Nephron (organoid): ENCODE measurements at regions not wholly inside any gene's neighbourhood (a gene's known extent, or its start where the extent isn't known, plus 50 kb on each side); places are given as distances from the start of the nearest gene placed in this dataset.
"Not testable (repeated sequence)": the region's sequence is repeated elsewhere in the genome, so short reads cannot be mapped to it uniquely, and the experiment has no call there.

Experiments used
- H3K27ac Mint-ChIP-seq, 3 experiments: 2 replicates each; pipeline ENCODE4 v1.8.0; 2020; ENCODE audit warnings: mixed read lengths in 3 of 3, mild to moderate bottlenecking in 2 of 3, moderate library complexity in 1 of 3
- H3K27me3 Mint-ChIP-seq: 2 replicates; pipeline ENCODE4 v1.8.0; 2021; ENCODE audit warnings: low read depth, mild to moderate bottlenecking, moderate library complexity, mixed read lengths
- H3K36me3 Mint-ChIP-seq: 2 replicates; pipeline ENCODE4 v1.8.0; 2020; ENCODE audit warnings: low read depth, mixed read lengths
- H3K4me1 Mint-ChIP-seq: 2 replicates; pipeline ENCODE4 v1.8.0; 2020; ENCODE audit warnings: mixed read lengths
- H3K4me3 Mint-ChIP-seq, 3 experiments: 2 replicates each; pipeline ENCODE4 v1.8.0; 2020; ENCODE audit warnings: mild to moderate bottlenecking in 3 of 3, mixed read lengths in 3 of 3, moderate library complexity in 2 of 3
- H3K9me3 Mint-ChIP-seq: 2 replicates; pipeline ENCODE4 v1.8.0; 2020; ENCODE audit warnings: mixed read lengths
- TF ChIP-seq, protein P1 (sequence below), 3 experiments: fragments of 200-600 bp; sonication (generic); IDR thresholded peaks; one replicate each; pipeline ENCODE4 v1.5.0; 2021; ENCODE audit warnings: antibody characterized with exemption in 3 of 3; ENCODE audit not compliant: unreplicated experiment in 3 of 3

DNA sequence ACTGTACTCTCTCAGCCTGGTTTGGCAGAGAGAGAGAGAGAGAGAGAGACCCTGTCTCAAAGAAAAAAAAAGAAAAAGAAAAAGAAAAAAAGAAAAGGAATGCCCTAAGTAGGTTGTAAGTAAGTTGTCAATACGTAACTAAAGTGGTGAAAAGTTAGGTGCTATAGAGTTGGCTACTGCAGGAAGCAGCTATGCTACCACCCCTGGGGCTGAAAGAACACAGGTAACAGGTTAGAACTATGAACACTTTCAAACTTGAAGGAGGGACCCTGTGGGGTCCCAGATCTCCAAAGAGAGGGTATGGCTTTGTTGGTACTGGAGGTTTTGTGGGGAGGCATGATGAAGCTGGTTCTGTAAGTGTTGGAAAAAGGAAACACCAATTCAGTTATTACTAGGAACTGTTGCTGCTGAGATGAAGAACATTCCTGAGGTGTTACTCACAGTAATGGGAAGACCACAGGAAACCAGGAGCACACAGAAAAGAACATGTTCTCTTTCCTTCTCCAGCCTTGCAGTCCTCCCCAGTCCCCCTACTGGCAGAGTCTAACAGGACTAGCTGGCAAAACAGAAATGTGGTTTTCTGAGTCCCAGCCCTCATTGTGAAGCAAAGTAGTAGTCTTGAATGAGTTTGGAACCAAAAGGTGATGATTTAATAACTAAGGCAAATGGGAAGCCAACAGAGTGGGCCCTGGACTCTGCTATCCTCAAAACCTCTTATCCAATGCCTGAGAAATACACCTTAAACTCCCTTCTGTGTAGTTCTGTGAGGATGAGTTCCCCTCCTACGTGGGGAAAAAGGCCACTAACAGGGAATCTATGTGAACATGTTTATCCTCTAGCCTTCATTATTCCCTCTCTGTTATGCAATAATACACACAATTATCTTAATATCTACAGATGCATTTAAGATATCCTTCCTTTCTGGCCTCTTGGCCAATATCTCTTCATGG, 427.0 kb upstream of the DDI1 start:
- H3K27ac Mint-ChIP-seq: no peak overlapping the region
- H3K4me3 Mint-ChIP-seq: no peak overlapping the region
- peaks cover 6% of the 10 kb centered on the region for H3K4me1 Mint-ChIP-seq
- TF ChIP-seq, protein P1, sequence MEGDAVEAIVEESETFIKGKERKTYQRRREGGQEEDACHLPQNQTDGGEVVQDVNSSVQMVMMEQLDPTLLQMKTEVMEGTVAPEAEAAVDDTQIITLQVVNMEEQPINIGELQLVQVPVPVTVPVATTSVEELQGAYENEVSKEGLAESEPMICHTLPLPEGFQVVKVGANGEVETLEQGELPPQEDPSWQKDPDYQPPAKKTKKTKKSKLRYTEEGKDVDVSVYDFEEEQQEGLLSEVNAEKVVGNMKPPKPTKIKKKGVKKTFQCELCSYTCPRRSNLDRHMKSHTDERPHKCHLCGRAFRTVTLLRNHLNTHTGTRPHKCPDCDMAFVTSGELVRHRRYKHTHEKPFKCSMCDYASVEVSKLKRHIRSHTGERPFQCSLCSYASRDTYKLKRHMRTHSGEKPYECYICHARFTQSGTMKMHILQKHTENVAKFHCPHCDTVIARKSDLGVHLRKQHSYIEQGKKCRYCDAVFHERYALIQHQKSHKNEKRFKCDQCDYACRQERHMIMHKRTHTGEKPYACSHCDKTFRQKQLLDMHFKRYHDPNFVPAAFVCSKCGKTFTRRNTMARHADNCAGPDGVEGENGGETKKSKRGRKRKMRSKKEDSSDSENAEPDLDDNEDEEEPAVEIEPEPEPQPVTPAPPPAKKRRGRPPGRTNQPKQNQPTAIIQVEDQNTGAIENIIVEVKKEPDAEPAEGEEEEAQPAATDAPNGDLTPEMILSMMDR (IDR thresholded peaks at IDR 0.05; ENCODE audit: unreplicated experiment in 3 of 3): no peak
- no peaks in the 10 kb centered on the region for H3K36me3 Mint-ChIP-seq
- peaks cover 11% of the 10 kb centered on the region for H3K9me3 Mint-ChIP-seq
- no peaks in the 10 kb centered on the region for H3K27me3 Mint-ChIP-seq

DNA sequence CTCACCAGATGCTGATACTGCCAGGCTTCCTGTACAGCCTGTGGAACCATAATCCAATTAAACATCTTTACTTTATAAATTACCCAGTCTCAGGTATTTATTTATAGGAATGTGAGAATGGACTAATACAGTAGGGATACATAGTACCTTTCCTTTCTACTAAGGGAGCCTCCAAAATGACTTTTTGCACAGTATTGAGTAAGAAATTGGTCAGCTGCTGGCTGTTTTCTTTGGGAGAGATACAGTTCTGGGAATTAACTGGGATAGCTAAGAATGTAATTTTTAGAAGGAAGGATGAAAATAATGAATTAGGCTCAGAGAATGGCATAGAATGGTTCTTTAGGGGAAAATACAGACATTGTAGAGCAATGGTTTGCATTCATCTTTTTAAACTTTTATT, 426.0 kb upstream of the DDI1 start:
- TF ChIP-seq, protein P1 (IDR thresholded peaks at IDR 0.05; ENCODE audit: unreplicated experiment in 3 of 3): no peak
- no peaks in the 10 kb centered on the region for H3K4me1 Mint-ChIP-seq
- H3K27me3 Mint-ChIP-seq: no peaks in the 10 kb centered on the region
- H3K4me3 Mint-ChIP-seq: no peak overlapping the region
- no peak overlapping the region for H3K27ac Mint-ChIP-seq
- H3K9me3 Mint-ChIP-seq: peaks cover 12% of the 10 kb centered on the region
- no peaks in the 10 kb centered on the region for H3K36me3 Mint-ChIP-seq

DNA sequence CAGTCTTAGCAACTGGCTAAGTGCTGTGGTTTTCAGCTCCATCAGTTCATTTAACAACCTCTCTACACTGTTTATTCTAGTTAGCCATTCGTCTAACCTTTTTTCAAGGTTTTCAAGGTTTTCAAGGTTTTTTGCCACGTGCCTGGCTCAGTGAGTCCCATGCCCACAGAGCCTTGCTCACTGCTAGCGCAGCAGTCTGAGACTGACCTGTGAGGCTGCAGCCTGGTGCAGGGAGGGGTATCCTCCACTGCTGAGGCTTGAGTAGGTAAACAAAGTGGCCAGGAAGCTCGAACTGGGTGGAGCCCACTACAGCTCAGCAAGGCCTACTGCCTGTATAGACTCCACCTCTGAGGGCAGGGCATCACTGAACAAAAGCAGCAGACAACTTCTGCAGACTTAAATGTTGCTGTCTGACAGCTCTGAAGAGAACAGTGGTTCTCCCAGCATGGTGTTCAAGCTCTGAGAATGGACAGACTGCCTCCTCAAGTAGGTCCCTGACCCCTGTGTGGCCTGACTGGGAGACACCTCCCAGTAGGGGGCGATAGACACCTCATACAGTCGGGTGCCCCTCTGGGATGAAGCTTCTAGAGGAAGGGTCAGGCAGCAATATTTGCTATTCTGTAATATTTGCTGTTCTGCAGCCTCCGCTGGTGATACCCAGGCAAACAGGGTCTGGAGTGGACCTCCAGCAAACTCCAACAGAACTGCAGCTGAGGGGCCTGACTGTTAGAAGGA, 424.7 kb upstream of the DDI1 start:
- H3K4me1 Mint-ChIP-seq, H3K27ac Mint-ChIP-seq, H3K4me3 Mint-ChIP-seq, H3K27me3 Mint-ChIP-seq, H3K36me3 Mint-ChIP-seq: not testable (repeated sequence)
- H3K9me3 Mint-ChIP-seq: peaks cover 12% of the 10 kb centered on the region

DNA sequence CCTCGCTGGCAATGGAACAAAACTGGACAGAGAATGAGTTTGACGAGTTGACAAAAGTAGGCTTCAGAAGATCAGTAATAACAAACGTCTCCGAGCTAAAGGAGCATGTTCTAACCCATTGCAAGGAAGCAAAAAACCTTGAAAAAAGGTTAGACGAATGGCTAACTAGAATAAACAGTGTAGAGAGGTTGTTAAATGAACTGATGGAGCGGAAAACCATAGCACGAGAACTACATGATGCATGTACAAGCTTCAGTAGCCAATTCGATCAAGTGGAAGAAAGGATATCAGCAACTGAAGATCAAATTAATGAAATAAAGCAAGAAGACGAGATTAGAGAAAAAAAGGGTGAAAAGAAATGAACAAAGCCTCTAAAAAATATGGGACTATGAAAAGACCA, 424.0 kb upstream of the DDI1 start:
- not testable (repeated sequence) for H3K4me1 Mint-ChIP-seq, H3K27me3 Mint-ChIP-seq, H3K36me3 Mint-ChIP-seq, H3K27ac Mint-ChIP-seq, H3K4me3 Mint-ChIP-seq
- peaks cover 12% of the 10 kb centered on the region for H3K9me3 Mint-ChIP-seq

DNA sequence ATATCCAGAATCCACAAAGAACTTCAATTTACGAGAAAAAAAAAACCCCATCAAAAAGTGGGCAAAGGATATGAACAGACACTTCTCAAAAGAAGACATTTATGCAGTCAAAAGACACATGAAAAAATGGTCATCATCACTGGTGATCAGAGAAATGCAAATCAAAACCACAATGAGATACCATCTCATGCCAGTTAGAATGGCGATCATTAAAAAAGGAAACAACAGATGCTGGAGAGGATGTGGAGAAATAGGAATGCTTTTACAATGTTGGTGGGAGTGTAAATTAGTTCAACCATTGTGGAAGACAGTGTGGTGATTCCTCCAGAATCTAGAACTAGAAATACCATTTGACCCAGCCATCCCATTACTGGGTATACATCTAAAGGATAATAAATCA, 419.9 kb upstream of the DDI1 start:
- not testable (repeated sequence) for H3K27me3 Mint-ChIP-seq, H3K27ac Mint-ChIP-seq, H3K4me1 Mint-ChIP-seq, H3K36me3 Mint-ChIP-seq, H3K4me3 Mint-ChIP-seq
- H3K9me3 Mint-ChIP-seq: peaks cover 11% of the 10 kb centered on the region

DNA sequence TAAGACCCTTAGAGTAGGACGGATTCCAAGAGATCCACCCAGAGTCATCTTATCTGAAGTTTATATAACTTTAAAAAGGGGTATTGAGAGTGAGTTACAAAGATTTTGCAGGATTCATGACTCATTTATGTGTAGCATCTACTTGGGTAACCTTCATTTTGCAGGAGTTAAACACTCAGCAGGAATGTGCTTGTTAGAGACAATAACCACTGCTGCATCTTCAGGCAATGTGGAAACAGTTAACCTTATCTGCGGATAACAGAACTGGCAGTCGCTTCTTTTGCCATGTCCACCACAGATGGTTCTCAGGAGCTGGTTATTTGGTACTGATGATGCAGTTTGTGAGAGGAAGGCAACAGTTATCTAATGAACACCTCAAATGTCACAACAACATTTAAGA, 417.9 kb upstream of the DDI1 start:
- TF ChIP-seq, protein P1 (IDR thresholded peaks at IDR 0.05; ENCODE audit: unreplicated experiment in 3 of 3): no peak
- Mint-ChIP-seq H3K27ac (no peak overlapping the region), H3K4me3 (no peak overlapping the region), H3K9me3 (peaks cover 5% of the 10 kb centered on the region), H3K36me3 (no peaks in the 10 kb centered on the region), H3K27me3 (no peaks in the 10 kb centered on the region), H3K4me1 (peaks cover 6% of the 10 kb centered on the region)

DNA sequence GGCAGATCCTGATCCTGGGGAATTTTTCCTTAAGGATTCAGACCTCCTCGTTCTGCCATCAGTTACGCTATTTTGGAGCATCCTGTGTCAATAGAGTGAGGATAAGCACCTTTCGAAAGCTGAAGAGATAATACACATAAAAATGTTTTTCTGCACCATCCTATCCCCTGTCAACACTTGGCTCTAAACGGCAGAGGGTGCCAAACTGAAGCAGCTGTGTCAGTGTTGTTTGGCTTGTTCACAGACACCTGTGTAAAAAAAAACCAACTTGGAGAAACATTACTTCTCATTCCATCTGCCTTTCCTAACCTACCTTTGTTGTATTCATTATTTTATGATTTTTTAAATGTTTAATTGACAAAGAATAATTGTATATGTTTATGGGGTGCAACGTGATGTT, 417.0 kb upstream of the DDI1 start:
- Mint-ChIP-seq H3K9me3 (peaks cover under 1% of the 10 kb centered on the region), H3K27me3 (no peaks in the 10 kb centered on the region), H3K36me3 (no peaks in the 10 kb centered on the region), H3K27ac (no peak overlapping the region), H3K4me3 (no peak overlapping the region), H3K4me1 (peaks cover 6% of the 10 kb centered on the region)
- TF ChIP-seq, protein P1 (IDR thresholded peaks at IDR 0.05; ENCODE audit: unreplicated experiment in 3 of 3): no peak
